IMR-90 (cell line): ENCODE measurements at regions not wholly inside any gene's neighbourhood (a gene's known extent, or its start where the extent isn't known, plus 50 kb on each side); places are given as distances from the start of the nearest gene placed in this dataset.
A peak's percentile ranks its signal among the peaks of the same experiment; 100 is the strongest.

ENCODE experiments used
- ATAC-seq: fragments of 200-7000 bp; cut with Tn5 transposase; 2 replicates; pipeline ENCODE4 v1.9.1; 2020; ENCODE audit warnings: low read depth, mild to moderate bottlenecking, moderate library complexity
- BruUV-seq: library from RNA; stranded (reverse); fragments of 400-500 nt; replicated peaks from 2 replicates; lab custom pipeline; 2021; lab: Mats Ljungman, UMichigan
- CTCF ChIA-PET: fragments of 300-600 bp; formaldehyde crosslinking; extraction: SDS; loops from one replicate; lab custom pipeline; 2021; ENCODE audit warnings: antibody characterized with exemption; lab: Yijun Ruan, JAX
- POLR2A ChIA-PET: fragments of 300-600 bp; sonication (Branson Sonifier 250); formaldehyde crosslinking; loops from one replicate; lab custom pipeline; 2022; ENCODE audit warnings: antibody characterized with exemption; ENCODE audit not compliant: unreplicated experiment; lab: Charles Lee
- DNase-seq: peaks from one replicate; pipeline ENCODE4 v3.0.0; 2013
- H2AFZ ChIP-seq: replicated peaks from 2 replicates; pipeline ENCODE3; 2013; ENCODE audit warnings: low read length, mild to moderate bottlenecking; ENCODE audit not compliant: poor library complexity
- H2AK5ac ChIP-seq: 2 replicates; pipeline ENCODE4 v1.6.1; 2013; ENCODE audit warnings: low read depth, low read length, inconsistent platforms
- H2AK9ac ChIP-seq: replicated peaks from 2 replicates; pipeline ENCODE3; 2013; ENCODE audit warnings: mild to moderate bottlenecking, low read depth, low read length, moderate library complexity; ENCODE audit not compliant: poor library complexity
- H2BK120ac ChIP-seq: 2 replicates; pipeline ENCODE4 v1.6.1; 2013; ENCODE audit warnings: low read depth, low read length, inconsistent platforms
- H2BK15ac ChIP-seq: 3 replicates; pipeline ENCODE4 v1.6.1; 2013; ENCODE audit warnings: low read depth, low read length, inconsistent platforms
- H2BK20ac ChIP-seq: 2 replicates; pipeline ENCODE4 v1.6.1; 2013; ENCODE audit warnings: low read depth, mild to moderate bottlenecking, inconsistent platforms, low read length, moderate library complexity
- H2BK5ac ChIP-seq: 2 replicates; pipeline ENCODE4 v1.6.1; 2013; ENCODE audit warnings: mild to moderate bottlenecking, low read depth, low read length, inconsistent platforms; ENCODE audit not compliant: poor library complexity, severe bottlenecking
- H3K14ac ChIP-seq: replicated peaks from 2 replicates; pipeline ENCODE4 v1.6.1; 2013; ENCODE audit warnings: low read depth, low read length, inconsistent platforms
- H3K18ac ChIP-seq: 2 replicates; pipeline ENCODE4 v1.6.1; 2013; ENCODE audit warnings: low read depth, low read length, control low read depth
- H3K23ac ChIP-seq: 2 replicates; pipeline ENCODE4 v1.6.1; 2013; ENCODE audit warnings: low read depth, low read length, inconsistent platforms
- H3K27ac ChIP-seq: 2 replicates; pipeline ENCODE4 v1.5.1; 2013; ENCODE audit warnings: mild to moderate bottlenecking, control low read depth, low read length; ENCODE audit not compliant: insufficient read depth
- H3K27me3 ChIP-seq: 2 replicates; pipeline ENCODE4 v1.6.1; 2013; ENCODE audit warnings: low read length; ENCODE audit not compliant: control insufficient read depth, insufficient read depth
- H3K36me3 ChIP-seq: 2 replicates; pipeline ENCODE4 v1.6.1; 2013; ENCODE audit warnings: low read length, mixed read lengths; ENCODE audit not compliant: control insufficient read depth, insufficient read depth
- H3K4ac ChIP-seq: 2 replicates; pipeline ENCODE4 v1.6.1; 2013; ENCODE audit warnings: low read depth, low read length, inconsistent platforms
- H3K4me1 ChIP-seq: 2 replicates; pipeline ENCODE4 v1.6.1; 2013; ENCODE audit warnings: low read length, mixed read lengths; ENCODE audit not compliant: control insufficient read depth, insufficient read depth
- H3K4me2 ChIP-seq: 2 replicates; pipeline ENCODE4 v1.6.1; 2013; ENCODE audit warnings: low read depth, mild to moderate bottlenecking, control low read depth, low read length, moderate library complexity
- H3K4me3 ChIP-seq: 2 replicates; pipeline ENCODE4 v1.5.1; 2013; ENCODE audit warnings: low read depth, mild to moderate bottlenecking, control low read depth, low read length, moderate library complexity; ENCODE audit not compliant: insufficient read depth
- H3K56ac ChIP-seq: 2 replicates; pipeline ENCODE4 v1.6.1; 2013; ENCODE audit warnings: low read length, inconsistent platforms; ENCODE audit not compliant: insufficient read depth; ENCODE audit errors: extremely low read depth
- H3K79me1 ChIP-seq, 2 experiments: 2 replicates each; pipeline ENCODE4 v1.6.1; 2013; ENCODE audit warnings: low read length in 2 of 2, inconsistent platforms in 1 of 2, low read depth in 1 of 2
- H3K9ac ChIP-seq: 2 replicates; pipeline ENCODE4 v1.6.1; 2013; ENCODE audit warnings: low read depth, low read length, control low read depth
- H3K9me1 ChIP-seq: 2 replicates; pipeline ENCODE4 v1.6.1; 2013; ENCODE audit warnings: low read length, inconsistent platforms; ENCODE audit not compliant: insufficient read depth
- H3K9me3 ChIP-seq: 2 replicates; pipeline ENCODE4 v1.6.1; 2013; ENCODE audit warnings: low read length; ENCODE audit not compliant: control insufficient read depth, insufficient read depth
- H4K20me1 ChIP-seq: 2 replicates; pipeline ENCODE4 v1.6.1; 2013; ENCODE audit warnings: low read length, inconsistent platforms; ENCODE audit not compliant: insufficient read depth
- H4K5ac ChIP-seq: 2 replicates; pipeline ENCODE4 v1.6.1; 2013; ENCODE audit warnings: mild to moderate bottlenecking, low read depth, low read length, control low read depth
- H4K8ac ChIP-seq, 2 experiments: 2 replicates each; pipeline ENCODE4 v1.6.1; 2013; ENCODE audit warnings: low read depth in 2 of 2, low read length in 2 of 2, control low read depth in 1 of 2, inconsistent platforms in 1 of 2
- H4K91ac ChIP-seq: 2 replicates; pipeline ENCODE4 v1.6.1; 2013; ENCODE audit warnings: low read depth, low read length, inconsistent platforms; ENCODE audit not compliant: insufficient read depth
- BHLHE40 ChIP-seq: fragments of 150-350 bp; IDR thresholded peaks from 2 replicates; pipeline ENCODE4 v1.6.1; 2016; ENCODE audit warnings: mild to moderate bottlenecking, low read depth, low read length
- CHD1 ChIP-seq: IDR thresholded peaks from 2 replicates; pipeline ENCODE4 v1.6.1; 2012; ENCODE audit warnings: low read depth, low read length, improper control_type of control experiment
- MAFK ChIP-seq: IDR thresholded peaks from 2 replicates; pipeline ENCODE4 v1.6.1; 2012; ENCODE audit warnings: low read depth, low read length, improper control_type of control experiment
- MAZ ChIP-seq: IDR thresholded peaks from 2 replicates; pipeline ENCODE4 v1.6.1; 2012; ENCODE audit warnings: low read depth, mild to moderate bottlenecking, low read length, improper control_type of control experiment, moderate library complexity, borderline replicate concordance
- NFE2L2 ChIP-seq: fragments of 150-350 bp; IDR thresholded peaks from 2 replicates; pipeline ENCODE4 v1.6.1; 2016; ENCODE audit warnings: low read depth, mild to moderate bottlenecking, low read length
- POLR2A ChIP-seq: IDR thresholded peaks from 2 replicates; pipeline ENCODE4 v1.6.1; 2012; ENCODE audit warnings: mild to moderate bottlenecking, low read depth, low read length
- RCOR1 ChIP-seq: IDR thresholded peaks from 2 replicates; pipeline ENCODE4 v1.6.1; 2012; ENCODE audit warnings: mild to moderate bottlenecking, low read length, improper control_type of control experiment; ENCODE audit not compliant: insufficient replicate concordance
- RFX5 ChIP-seq: IDR thresholded peaks from 2 replicates; pipeline ENCODE4 v1.8.0; 2012; ENCODE audit warnings: low read depth, mild to moderate bottlenecking, low read length, moderate library complexity
- WGBS, 2 experiments: methylation state at CpG; one replicate each; pipeline versions ENCODE4 v1.1.5 to v1.1.7; 2013; ENCODE audit warnings: missing lambda C conversion rate in 2 of 2; ENCODE audit not compliant: insufficient read length in 1 of 2; ENCODE audit errors: extremely low coverage in 2 of 2; 5-methylcytosine and 5-hydroxymethylcytosine counted together
- dilution Hi-C: fragments of 300-500 bp; cut with HindIII; formaldehyde crosslinking; loops from one replicate; pipeline ENCODE4 v1.14.3; 2018; ENCODE audit warnings: low sequenced_read_pairs; ENCODE audit not compliant: unreplicated experiment
- in situ Hi-C: fragments of 300-500 bp; cut with MboI; formaldehyde crosslinking; loops from 3 replicates; pipeline ENCODE4 v1.14.3; 2019; ENCODE audit warnings: low sequenced_read_pairs, inconsistent platforms, mixed read lengths
- intact Hi-C: fragments of 100-400 bp; cut with micrococcal nuclease; formaldehyde crosslinking; loops from 2 replicates; pipeline ENCODE4 v1.10.0; 2022
- TF ChIP-seq, protein P1 (sequence below): fragments of 150-350 bp; IDR thresholded peaks from 2 replicates; pipeline ENCODE4 v1.6.1; 2016; ENCODE audit warnings: low read depth, mild to moderate bottlenecking, low read length, moderate library complexity, borderline replicate concordance
- TF ChIP-seq, protein P2 (sequence below): fragments of 150-350 bp; IDR thresholded peaks from 2 replicates; pipeline ENCODE4 v1.6.1; 2017; ENCODE audit warnings: mild to moderate bottlenecking, antibody characterized with exemption, low read length, low read depth

DNA sequence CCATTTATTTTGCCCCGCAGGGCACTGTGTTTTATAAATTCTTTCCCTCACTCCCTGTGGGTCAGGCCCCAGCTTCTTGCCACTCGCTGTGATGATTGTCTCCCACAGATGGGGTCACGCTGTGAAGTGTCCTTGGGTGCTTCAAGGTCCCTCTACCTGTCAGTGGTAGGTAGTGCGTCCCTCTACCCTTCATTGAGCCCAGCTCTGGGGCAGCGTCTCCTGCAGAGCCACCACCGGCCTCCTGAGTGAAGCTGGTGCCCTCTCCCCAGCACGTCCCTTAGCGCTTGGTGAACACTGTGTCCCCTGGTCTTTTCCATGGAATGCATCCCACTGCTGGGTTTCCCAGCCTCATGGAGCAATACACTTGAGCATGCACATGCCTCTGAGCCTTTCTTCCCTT lies 108.2 kb downstream of the NRN1 start:
- Histone ChIP-seq H3K27ac (no peak overlapping the region), H4K5ac (no peak overlapping the region), H2BK20ac (no peak overlapping the region), H3K4me1 (no peaks in the 10 kb centered on the region), H3K18ac (no peak overlapping the region), H3K36me3 (no peaks in the 10 kb centered on the region), H2BK15ac (no peak overlapping the region), H3K27me3 (no peaks in the 10 kb centered on the region), H3K9ac (no peak overlapping the region), H2BK5ac (no peak overlapping the region), H2AFZ (peak overlapping the region; percentile 21), H4K8ac (no peak overlapping the region), H3K79me1 (no peaks in the 10 kb centered on the region), H3K9me1 (no peaks in the 10 kb centered on the region), H2AK5ac (no peak overlapping the region), H3K56ac (no peak overlapping the region), H2AK9ac (no peak overlapping the region), H2BK120ac (no peak overlapping the region), H3K4me3 (no peak overlapping the region), H3K4ac (no peak overlapping the region), H3K9me3 (peaks cover 9% of the 10 kb centered on the region), H4K20me1 (no peaks in the 10 kb centered on the region), H3K23ac (no peak overlapping the region), H4K91ac (no peak overlapping the region), H3K14ac (no peak overlapping the region), H3K4me2 (no peak overlapping the region)
- intact Hi-C loops, result no loop called here
- ATAC-seq, result no peak
- CTCF ChIA-PET, result no interaction called here
- DNase-seq, result no peak
- POLR2A ChIA-PET, result no interaction called here
- no TSS peak for BruUV-seq
- in situ Hi-C loops, result no loop called here
- TF ChIP-seq MAZ, result no peak
- TF ChIP-seq RFX5, result no peak
- TF ChIP-seq POLR2A, result no peak
- TF ChIP-seq BHLHE40, result no peak
- no peak for TF ChIP-seq RCOR1
- no peak for TF ChIP-seq CHD1
- TF ChIP-seq NFE2L2, result no peak
- TF ChIP-seq MAFK, result no peak
- TF ChIP-seq, protein P1, sequence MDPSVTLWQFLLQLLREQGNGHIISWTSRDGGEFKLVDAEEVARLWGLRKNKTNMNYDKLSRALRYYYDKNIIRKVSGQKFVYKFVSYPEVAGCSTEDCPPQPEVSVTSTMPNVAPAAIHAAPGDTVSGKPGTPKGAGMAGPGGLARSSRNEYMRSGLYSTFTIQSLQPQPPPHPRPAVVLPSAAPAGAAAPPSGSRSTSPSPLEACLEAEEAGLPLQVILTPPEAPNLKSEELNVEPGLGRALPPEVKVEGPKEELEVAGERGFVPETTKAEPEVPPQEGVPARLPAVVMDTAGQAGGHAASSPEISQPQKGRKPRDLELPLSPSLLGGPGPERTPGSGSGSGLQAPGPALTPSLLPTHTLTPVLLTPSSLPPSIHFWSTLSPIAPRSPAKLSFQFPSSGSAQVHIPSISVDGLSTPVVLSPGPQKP, result no peak
- TF ChIP-seq, protein P2, sequence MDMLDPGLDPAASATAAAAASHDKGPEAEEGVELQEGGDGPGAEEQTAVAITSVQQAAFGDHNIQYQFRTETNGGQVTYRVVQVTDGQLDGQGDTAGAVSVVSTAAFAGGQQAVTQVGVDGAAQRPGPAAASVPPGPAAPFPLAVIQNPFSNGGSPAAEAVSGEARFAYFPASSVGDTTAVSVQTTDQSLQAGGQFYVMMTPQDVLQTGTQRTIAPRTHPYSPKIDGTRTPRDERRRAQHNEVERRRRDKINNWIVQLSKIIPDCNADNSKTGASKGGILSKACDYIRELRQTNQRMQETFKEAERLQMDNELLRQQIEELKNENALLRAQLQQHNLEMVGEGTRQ, result no peak
- WGBS, 2 experiments, result no CpG with 5 or more reads among the region's 8 CpGs
- dilution Hi-C loops, result no loop called here
